Mucosa of descending colon (tissue), 3 donors: ENCODE measurements at regions not wholly inside any gene's neighbourhood (a gene's known extent, or its start where the extent isn't known, plus 50 kb on each side); places are given as distances from the start of the nearest gene placed in this dataset.

Source experiments
- ATAC-seq: fragments of 200-7000 bp; cut with Tn5 transposase; one replicate; pipeline ENCODE4 v1.9.1; 2020; ENCODE audit warnings: mild to moderate bottlenecking, moderate library complexity
- DNase-seq, 3 donors: peaks; one replicate each; pipeline ENCODE4 v3.0.0-alpha.2; 2020
- H3K36me3 ChIP-seq: fragments of 200-600 bp; one replicate; pipeline ENCODE4 v1.8.0; 2021; ENCODE audit warnings: low read depth, mild to moderate bottlenecking
- H3K4me1 ChIP-seq: fragments of 200-600 bp; one replicate; pipeline ENCODE4 v1.8.0; 2021; ENCODE audit warnings: low read depth, mild to moderate bottlenecking
- H3K4me3 ChIP-seq: fragments of 200-600 bp; one replicate; pipeline ENCODE4 v1.8.0; 2021; ENCODE audit warnings: mild to moderate bottlenecking
- H3K9me3 ChIP-seq: fragments of 200-600 bp; one replicate; pipeline ENCODE4 v1.8.0; 2021; ENCODE audit warnings: mild to moderate bottlenecking
- intact Hi-C, 2 donors: fragments of 100-400 bp; cut with DNase I in 1 of 2; cut with micrococcal nuclease in 1 of 2; formaldehyde crosslinking; loops; one replicate each; pipeline versions ENCODE4 v1.11.0 to v1.11.1; 2022; cut with DNase I, micrococcal nuclease
- TF ChIP-seq, protein P1 (sequence below): fragments of 200-600 bp; IDR thresholded peaks from one replicate; pipeline ENCODE4 v1.8.0; 2022; ENCODE audit warnings: antibody characterized with exemption, mild to moderate bottlenecking
- donor health status: DM: no; HTN: no; CAD: no; lungs with moderate emphysema.
- donor health status: DM: no; HTN: no; CAD: no.
- donor health status: DM: no; HTN: yes; CAD: no.

DNA sequence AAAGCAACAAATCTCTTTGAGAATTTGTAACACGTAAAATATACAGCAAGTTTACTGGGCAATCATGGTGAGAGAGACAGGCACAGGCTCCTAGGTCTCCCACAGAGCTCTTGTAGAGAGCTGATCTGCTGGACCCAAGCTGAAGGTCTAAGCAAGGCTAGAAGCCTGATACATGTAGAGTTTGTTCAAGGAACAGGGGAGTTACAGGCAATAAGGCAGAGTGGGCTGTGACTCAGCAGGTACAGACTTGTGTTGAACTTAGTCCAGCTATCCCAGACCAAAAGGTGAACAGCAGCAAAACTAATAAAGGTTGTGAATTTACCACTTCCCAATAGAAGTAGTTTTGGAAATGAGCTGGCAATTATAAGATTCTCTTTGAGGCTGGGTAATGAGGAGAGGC lies 273.6 kb downstream of the GRIN2B start:
- ATAC-seq (no peak), DNase-seq (no peak)
- no peaks in the 10 kb centered on the region for H3K36me3 ChIP-seq
- TF ChIP-seq, protein P1, sequence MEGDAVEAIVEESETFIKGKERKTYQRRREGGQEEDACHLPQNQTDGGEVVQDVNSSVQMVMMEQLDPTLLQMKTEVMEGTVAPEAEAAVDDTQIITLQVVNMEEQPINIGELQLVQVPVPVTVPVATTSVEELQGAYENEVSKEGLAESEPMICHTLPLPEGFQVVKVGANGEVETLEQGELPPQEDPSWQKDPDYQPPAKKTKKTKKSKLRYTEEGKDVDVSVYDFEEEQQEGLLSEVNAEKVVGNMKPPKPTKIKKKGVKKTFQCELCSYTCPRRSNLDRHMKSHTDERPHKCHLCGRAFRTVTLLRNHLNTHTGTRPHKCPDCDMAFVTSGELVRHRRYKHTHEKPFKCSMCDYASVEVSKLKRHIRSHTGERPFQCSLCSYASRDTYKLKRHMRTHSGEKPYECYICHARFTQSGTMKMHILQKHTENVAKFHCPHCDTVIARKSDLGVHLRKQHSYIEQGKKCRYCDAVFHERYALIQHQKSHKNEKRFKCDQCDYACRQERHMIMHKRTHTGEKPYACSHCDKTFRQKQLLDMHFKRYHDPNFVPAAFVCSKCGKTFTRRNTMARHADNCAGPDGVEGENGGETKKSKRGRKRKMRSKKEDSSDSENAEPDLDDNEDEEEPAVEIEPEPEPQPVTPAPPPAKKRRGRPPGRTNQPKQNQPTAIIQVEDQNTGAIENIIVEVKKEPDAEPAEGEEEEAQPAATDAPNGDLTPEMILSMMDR = no peak
- no peaks in the 10 kb centered on the region for H3K9me3 ChIP-seq
- intact Hi-C loops = no loop called here
- no peak overlapping the region for H3K4me3 ChIP-seq
- H3K4me1 ChIP-seq = no peaks in the 10 kb centered on the region

DNA sequence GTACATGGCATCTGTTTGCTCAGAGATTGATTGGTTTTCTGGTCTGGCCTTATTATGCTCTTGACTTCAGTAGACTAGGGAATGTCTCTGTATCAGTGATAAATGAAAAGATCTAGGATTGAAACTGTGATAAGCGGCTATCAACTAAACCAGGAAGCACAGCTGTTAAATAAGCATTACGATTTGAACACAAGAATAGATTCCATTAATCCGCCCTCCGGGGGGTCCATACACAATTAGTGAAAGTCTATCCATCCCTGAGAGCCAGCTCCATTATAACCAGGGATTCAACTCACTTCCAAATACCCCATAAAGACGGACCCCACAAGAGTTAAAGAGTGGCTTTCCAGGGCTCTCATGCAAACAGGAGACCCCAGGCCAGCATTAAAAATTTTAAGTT lies 279.0 kb downstream of the GRIN2B start:
- TF ChIP-seq, protein P1 = no peak
- no peak for DNase-seq
- Histone ChIP-seq H3K9me3 (no peaks in the 10 kb centered on the region), H3K4me3 (no peak overlapping the region), H3K4me1 (no peaks in the 10 kb centered on the region), H3K36me3 (no peaks in the 10 kb centered on the region)
- intact Hi-C loops = no loop called here
- no peak for ATAC-seq

DNA sequence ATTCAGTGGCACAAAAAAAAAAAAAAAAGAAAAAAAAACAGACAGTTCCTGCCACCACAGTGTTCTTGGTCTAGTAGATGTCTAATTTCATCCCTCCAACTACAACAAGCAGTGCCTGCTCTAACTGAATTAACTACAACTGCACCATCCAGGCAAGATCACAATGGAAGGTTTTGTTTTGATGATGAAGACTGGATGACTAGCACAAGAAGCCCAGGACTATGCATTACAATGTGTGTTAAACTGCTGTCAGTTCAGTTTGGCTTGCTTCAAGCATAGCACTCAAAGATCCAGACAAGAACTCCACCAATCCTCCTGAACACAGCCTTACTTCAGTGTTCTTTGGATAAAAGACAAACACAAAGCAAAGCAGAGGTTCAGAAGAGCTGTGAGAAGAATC lies 279.9 kb downstream of the GRIN2B start:
- TF ChIP-seq, protein P1 = no peak
- no peak overlapping the region for H3K4me3 ChIP-seq
- DNase-seq = no peak
- no peaks in the 10 kb centered on the region for H3K4me1 ChIP-seq
- intact Hi-C loops = no loop called here
- H3K9me3 ChIP-seq = no peaks in the 10 kb centered on the region
- H3K36me3 ChIP-seq = no peaks in the 10 kb centered on the region
- ATAC-seq = no peak

DNA sequence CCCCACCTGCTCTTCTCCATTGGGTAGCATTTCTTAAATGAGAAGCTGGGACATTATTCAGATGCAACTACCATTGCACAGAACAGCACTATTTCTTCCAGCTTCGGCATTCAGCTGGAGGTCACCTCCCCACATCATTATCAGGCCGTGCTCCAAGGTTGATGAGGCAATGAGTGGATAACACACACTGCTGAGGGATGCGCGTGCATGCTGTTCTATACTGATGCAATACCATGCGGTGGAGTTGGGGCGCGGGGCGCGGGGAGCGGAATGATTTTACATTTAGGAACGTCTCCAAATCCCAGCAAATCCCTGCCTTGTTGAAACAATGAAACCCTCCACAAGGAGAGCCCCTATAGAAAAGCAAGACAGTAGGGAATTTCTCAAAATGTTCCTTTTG lies 283.4 kb downstream of the GRIN2B start:
- intact Hi-C loops = no loop called here
- no peak for DNase-seq
- no peaks in the 10 kb centered on the region for H3K9me3 ChIP-seq
- no peaks in the 10 kb centered on the region for H3K4me1 ChIP-seq
- no peak for ATAC-seq
- no peak overlapping the region for H3K4me3 ChIP-seq
- H3K36me3 ChIP-seq = no peaks in the 10 kb centered on the region
- TF ChIP-seq, protein P1 = no peak

DNA sequence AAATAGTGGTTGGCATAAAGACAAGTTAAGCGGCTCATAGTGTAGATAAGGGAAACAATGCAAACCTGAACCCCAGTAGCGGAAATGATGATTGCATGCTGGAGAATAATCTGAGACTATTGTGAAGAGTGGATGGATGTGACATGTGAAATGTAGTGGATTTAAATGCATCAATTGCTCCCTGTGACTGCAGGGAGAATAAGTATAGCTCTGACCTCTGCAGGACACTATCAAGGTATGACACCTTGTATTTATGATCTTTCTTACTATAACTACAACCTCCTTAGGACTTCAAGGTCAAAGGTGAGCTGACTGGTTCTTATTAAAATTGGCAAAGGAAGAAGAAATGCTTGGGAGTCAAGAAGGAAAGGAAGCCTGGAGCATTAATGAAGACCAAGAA lies 285.6 kb downstream of the GRIN2B start:
- no peaks in the 10 kb centered on the region for H3K36me3 ChIP-seq
- H3K4me3 ChIP-seq = no peak overlapping the region
- DNase-seq = no peak
- intact Hi-C loops = no loop called here
- no peaks in the 10 kb centered on the region for H3K4me1 ChIP-seq
- TF ChIP-seq, protein P1 = no peak
- ATAC-seq = no peak
- no peaks in the 10 kb centered on the region for H3K9me3 ChIP-seq

DNA sequence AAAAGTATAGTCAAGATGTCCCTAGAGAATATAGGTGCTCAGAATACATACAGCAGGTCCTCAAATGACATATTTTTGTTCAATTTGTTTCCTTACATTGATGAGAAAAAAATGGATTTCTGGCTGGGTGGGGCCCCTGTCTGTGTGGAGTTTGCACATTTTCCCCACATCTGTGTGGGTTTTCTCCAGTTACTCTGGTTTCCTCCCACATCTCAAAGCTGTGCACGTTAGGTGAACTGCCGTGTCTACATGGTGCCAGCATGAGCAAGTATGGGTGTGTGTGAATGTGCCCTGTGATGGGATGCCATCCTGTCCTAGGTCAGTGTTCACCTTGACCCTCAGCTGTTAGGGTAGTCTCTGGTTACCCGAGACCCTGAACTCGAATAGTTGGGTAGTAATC lies 289.1 kb downstream of the GRIN2B start:
- ATAC-seq (no peak), DNase-seq (no peak)
- intact Hi-C loops = no loop called here
- H3K36me3 ChIP-seq = no peaks in the 10 kb centered on the region
- H3K4me3 ChIP-seq = no peak overlapping the region
- no peaks in the 10 kb centered on the region for H3K4me1 ChIP-seq
- TF ChIP-seq, protein P1 = no peak
- H3K9me3 ChIP-seq = no peaks in the 10 kb centered on the region
